GM12891 (cell line): ENCODE measurements at regions not wholly inside any gene's neighbourhood (a gene's known extent, or its start where the extent isn't known, plus 50 kb on each side); places are given as distances from the start of the nearest gene placed in this dataset.

Experiments
- DNase-seq: peaks from one replicate; pipeline ENCODE4 v3.0.0; 2011; ENCODE audit warnings: low spot score; ENCODE audit not compliant: insufficient read length
- FAIRE-seq: peaks from 2 replicates; lab custom pipeline; 2011; peaks lifted over from hg19 to GRCh38; lab: Jason Lieb, UNC
- PAX5 ChIP-seq: IDR thresholded peaks from 2 replicates; pipeline ENCODE4 v1.6.1; 2011; ENCODE audit warnings: low read length, moderate library complexity, mild to moderate bottlenecking; ENCODE audit not compliant: insufficient read depth, severe bottlenecking
- POLR2A ChIP-seq: IDR thresholded peaks from 2 replicates; pipeline ENCODE4 v1.6.1; 2011; ENCODE audit warnings: low read depth, low read length, control low read depth
- POLR2AphosphoS5 ChIP-seq: IDR thresholded peaks from 2 replicates; pipeline ENCODE4 v1.6.1; 2011; ENCODE audit warnings: low read depth, low read length, control low read depth
- POU2F2 ChIP-seq: IDR thresholded peaks from 2 replicates; pipeline ENCODE4 v1.6.1; 2011; ENCODE audit warnings: low read depth, mild to moderate bottlenecking, control low read depth, low read length, moderate library complexity
- SPI1 ChIP-seq: IDR thresholded peaks from 2 replicates; pipeline ENCODE4 v1.6.1; 2011; ENCODE audit warnings: low read depth, low read length, control low read depth
- TAF1 ChIP-seq: IDR thresholded peaks from 2 replicates; pipeline ENCODE4 v1.6.1; 2011; ENCODE audit warnings: low read depth, low read length, control low read depth

- FAIRE-seq (no peak), DNase-seq (no peak)
- no peak for TF ChIP-seq SPI1
- no peak for TF ChIP-seq POLR2AphosphoS5
These were observed 185.9 kb upstream of the LINGO1 start for GRCh38 chr15:77818484-77819047.

- no peak for FAIRE-seq
- DNase-seq, result no peak
- TF ChIP-seq POU2F2 (no peak), POLR2A (no peak), SPI1 (no peak), PAX5 (no peak), POLR2AphosphoS5 (no peak), TAF1 (no peak)
These were observed 184.7 kb upstream of the LINGO1 start for GRCh38 chr15:77817434-77817833.

GRCh38 chr15:77816983-77817382, 184.3 kb upstream of the LINGO1 start:
- FAIRE-seq, result no peak
- DNase-seq, result no peak
- TF ChIP-seq POLR2A (no peak), TAF1 (no peak), POU2F2 (no peak), SPI1 (no peak), POLR2AphosphoS5 (no peak), PAX5 (no peak)

GRCh38 chr15:77815015-77815414, 182.3 kb upstream of the LINGO1 start:
- no peak for TF ChIP-seq SPI1
- no peak for TF ChIP-seq POLR2AphosphoS5
- TF ChIP-seq PAX5, result no peak
- no peak for TF ChIP-seq TAF1
- no peak for TF ChIP-seq POLR2A
- TF ChIP-seq POU2F2, result no peak
- DNase-seq (no peak), FAIRE-seq (no peak)

GRCh38 chr15:77812664-77813063, 180.0 kb upstream of the LINGO1 start:
- TF ChIP-seq PAX5 (no peak), POLR2A (no peak), POLR2AphosphoS5 (no peak), SPI1 (no peak), TAF1 (no peak), POU2F2 (no peak)

GRCh38 chr15:77811270-77811669, 178.6 kb upstream of the LINGO1 start:
- no peak for TF ChIP-seq SPI1
- no peak for TF ChIP-seq POU2F2
- TF ChIP-seq PAX5, result no peak
- TF ChIP-seq TAF1, result no peak
- no peak for TF ChIP-seq POLR2A
- TF ChIP-seq POLR2AphosphoS5, result no peak
- FAIRE-seq, result no peak

More at GRCh38 chr15:77812664-77813063, 180.0 kb upstream of the LINGO1 start:
- DNase-seq, result no peak
- no peak for FAIRE-seq

GRCh38 chr15:77810130-77810571, 177.4 kb upstream of the LINGO1 start:
- no peak for DNase-seq
- TF ChIP-seq POU2F2, result no peak
- TF ChIP-seq POLR2A, result no peak
- no peak for FAIRE-seq

More at GRCh38 chr15:77811270-77811669, 178.6 kb upstream of the LINGO1 start:
- no peak for DNase-seq

GRCh38 chr15:77808581-77809177, 176.0 kb upstream of the LINGO1 start:
- FAIRE-seq (no peak), DNase-seq (no peak)
- TF ChIP-seq TAF1 (no peak), POLR2A (no peak), POU2F2 (no peak), POLR2AphosphoS5 (no peak), PAX5 (no peak), SPI1 (no peak)

GRCh38 chr15:77808075-77808474, 175.4 kb upstream of the LINGO1 start:
- FAIRE-seq (no peak), DNase-seq (no peak)
- TF ChIP-seq TAF1 (no peak), SPI1 (no peak), POLR2AphosphoS5 (no peak), POLR2A (no peak), PAX5 (no peak), POU2F2 (no peak)

- FAIRE-seq (no peak), DNase-seq (no peak)
- no peak for TF ChIP-seq POLR2AphosphoS5
- no peak for TF ChIP-seq POLR2A
- TF ChIP-seq SPI1, result no peak
- TF ChIP-seq TAF1, result no peak
- no peak for TF ChIP-seq POU2F2
These were observed 174.9 kb upstream of the LINGO1 start for GRCh38 chr15:77807611-77808010.
